ENCODE measurements at regions not wholly inside any gene's neighbourhood (a gene's known extent, or its start where the extent isn't known, plus 50 kb on each side); places are given as distances from the start of the nearest gene placed in this dataset.

GRCh38 chr13:34420702-34421346 is 521.2 kb upstream of the NBEA start:
- TF ChIP-seq CTCF (IDR thresholded peaks at IDR 0.05; ENCODE audit: extremely low read depth, low read depth, low read length), result no peak
- DNase-seq (ENCODE audit: insufficient read length, low spot score, missing footprints), result no peak
- no peak overlapping the region for H3K27ac ChIP-seq (ENCODE audit: low read depth, low read length)

DNA sequence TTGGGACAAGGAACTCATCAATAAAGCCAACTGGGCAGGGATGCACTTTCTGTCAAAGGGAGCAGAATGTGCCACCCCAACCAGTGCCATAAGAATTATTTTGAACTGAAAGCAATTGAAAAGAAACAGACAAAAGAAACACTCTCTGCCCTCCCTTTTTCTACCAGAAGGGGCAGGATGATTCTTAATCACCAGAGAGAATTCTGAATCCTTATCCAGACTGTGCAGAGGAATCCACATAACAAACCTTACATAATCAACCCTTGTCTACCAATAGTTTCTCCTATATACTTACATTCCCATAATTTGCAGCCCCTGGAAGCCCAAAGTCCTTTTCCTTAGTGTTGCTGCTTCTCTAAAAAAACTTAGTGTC is 520.7 kb upstream of the NBEA start:
- Histone ChIP-seq H3K36me3 (ENCODE audit: insufficient read depth, low read length) (no peaks in the 10 kb centered on the region), H3K9me3 (ENCODE audit: low read depth, low read length) (no peaks in the 10 kb centered on the region), H3K27me3 (ENCODE audit: insufficient read depth, low read length) (no peaks in the 10 kb centered on the region), H3K27ac (ENCODE audit: low read depth, low read length) (no peak overlapping the region), H4K20me1 (ENCODE audit: insufficient read depth, low read length) (no peaks in the 10 kb centered on the region), H3K4me3 (ENCODE audit: insufficient read depth, low read length) (no peak overlapping the region), H3K4me2 (ENCODE audit: insufficient read depth, low read length) (no peak overlapping the region), H3K4me1 (ENCODE audit: insufficient read depth, low read length) (no peaks in the 10 kb centered on the region), H3K79me2 (ENCODE audit: insufficient read depth, low read length) (no peaks in the 10 kb centered on the region), H2AFZ (ENCODE audit: low read length) (no peak overlapping the region)
- peak; percentile 17 for TF ChIP-seq CTCF (IDR thresholded peaks at IDR 0.05; ENCODE audit: extremely low read depth, low read depth, low read length)
- peak; percentile 42 for DNase-seq (ENCODE audit: insufficient read length, low spot score, missing footprints)

More at GRCh38 chr13:34420702-34421346, 521.2 kb upstream of the NBEA start:
- no peak overlapping the region for H3K4me3 ChIP-seq (ENCODE audit: insufficient read depth, low read length)
- no peaks in the 10 kb centered on the region for H3K27me3 ChIP-seq (ENCODE audit: insufficient read depth, low read length)
- no peak overlapping the region for H3K4me2 ChIP-seq (ENCODE audit: insufficient read depth, low read length)
- H3K79me2 ChIP-seq (ENCODE audit: insufficient read depth, low read length), result no peaks in the 10 kb centered on the region
- H2AFZ ChIP-seq (ENCODE audit: low read length), result no peak overlapping the region
- no peaks in the 10 kb centered on the region for H3K36me3 ChIP-seq (ENCODE audit: insufficient read depth, low read length)
- H3K9me3 ChIP-seq (ENCODE audit: low read depth, low read length), result no peaks in the 10 kb centered on the region
- H4K20me1 ChIP-seq (ENCODE audit: insufficient read depth, low read length), result no peaks in the 10 kb centered on the region
- H3K4me1 ChIP-seq (ENCODE audit: insufficient read depth, low read length), result no peaks in the 10 kb centered on the region

DNA sequence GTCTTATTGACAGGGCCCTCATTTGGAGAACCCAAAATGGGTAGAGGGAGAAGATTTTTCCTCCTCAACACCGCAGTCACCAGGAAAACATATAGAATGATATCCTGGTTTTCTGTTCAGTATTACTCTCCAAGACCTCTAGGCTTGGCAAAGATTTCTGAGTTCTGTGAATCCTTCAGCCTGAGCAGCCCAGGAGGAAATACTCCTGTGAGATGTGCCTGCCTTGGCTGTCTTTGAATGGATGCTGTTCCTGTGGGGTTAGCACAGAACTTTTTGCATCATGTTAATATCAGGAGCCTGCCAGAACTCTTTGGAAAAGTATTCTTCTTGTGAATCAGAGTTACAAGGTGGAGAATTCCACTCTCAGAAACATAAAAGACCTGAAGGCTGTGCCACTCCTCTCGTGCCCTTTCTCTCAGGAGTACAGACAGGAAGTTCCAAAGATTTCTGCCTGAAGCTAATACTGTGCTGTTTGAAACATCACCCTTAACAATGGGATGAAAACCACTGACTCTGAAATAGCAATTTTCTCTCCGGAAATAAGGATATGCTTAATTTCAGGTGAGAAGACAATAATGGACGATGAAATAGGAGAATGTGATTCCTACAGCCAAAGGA is 520.1 kb upstream of the NBEA start:
- H3K4me1 ChIP-seq (ENCODE audit: insufficient read depth, low read length), result no peaks in the 10 kb centered on the region
- no peaks in the 10 kb centered on the region for H4K20me1 ChIP-seq (ENCODE audit: insufficient read depth, low read length)
- no peaks in the 10 kb centered on the region for H3K36me3 ChIP-seq (ENCODE audit: insufficient read depth, low read length)
- no peaks in the 10 kb centered on the region for H3K27me3 ChIP-seq (ENCODE audit: insufficient read depth, low read length)
- no peak overlapping the region for H3K4me2 ChIP-seq (ENCODE audit: insufficient read depth, low read length)
- H2AFZ ChIP-seq (ENCODE audit: low read length), result no peak overlapping the region
- no peaks in the 10 kb centered on the region for H3K79me2 ChIP-seq (ENCODE audit: insufficient read depth, low read length)
- H3K4me3 ChIP-seq (ENCODE audit: insufficient read depth, low read length), result no peak overlapping the region
- TF ChIP-seq CTCF (IDR thresholded peaks at IDR 0.05; ENCODE audit: extremely low read depth, low read depth, low read length), result no peak
- no peak for DNase-seq (ENCODE audit: insufficient read length, low spot score, missing footprints)
- H3K9me3 ChIP-seq (ENCODE audit: low read depth, low read length), result no peaks in the 10 kb centered on the region
- H3K27ac ChIP-seq (ENCODE audit: low read depth, low read length), result no peak overlapping the region

- Histone ChIP-seq H3K79me2 (ENCODE audit: insufficient read depth, low read length) (no peaks in the 10 kb centered on the region), H3K27me3 (ENCODE audit: insufficient read depth, low read length) (no peaks in the 10 kb centered on the region), H3K36me3 (ENCODE audit: insufficient read depth, low read length) (no peaks in the 10 kb centered on the region), H3K27ac (ENCODE audit: low read depth, low read length) (no peak overlapping the region), H3K9me3 (ENCODE audit: low read depth, low read length) (no peaks in the 10 kb centered on the region), H2AFZ (ENCODE audit: low read length) (no peak overlapping the region), H3K4me2 (ENCODE audit: insufficient read depth, low read length) (no peak overlapping the region), H4K20me1 (ENCODE audit: insufficient read depth, low read length) (no peaks in the 10 kb centered on the region), H3K4me1 (ENCODE audit: insufficient read depth, low read length) (no peaks in the 10 kb centered on the region), H3K4me3 (ENCODE audit: insufficient read depth, low read length) (no peak overlapping the region)
- TF ChIP-seq CTCF (IDR thresholded peaks at IDR 0.05; ENCODE audit: extremely low read depth, low read depth, low read length), result no peak
- no peak for DNase-seq (ENCODE audit: insufficient read length, low spot score, missing footprints)
Measured at GRCh38 chr13:34422956-34423355, 519.1 kb upstream of the NBEA start.
